IMR-90 (cell line): ENCODE measurements at regions not wholly inside any gene's neighbourhood (a gene's known extent, or its start where the extent isn't known, plus 50 kb on each side); places are given as distances from the start of the nearest gene placed in this dataset.

Experiments used
- CTCF ChIP-seq: conservative IDR thresholded peaks from 2 replicates; pipeline ENCODE4 v1.5.1; 2012; ENCODE audit warnings: mild to moderate bottlenecking, low read depth, low read length, improper control_type of control experiment
- ELK1 ChIP-seq: fragments of 150-350 bp; IDR thresholded peaks from 2 replicates; pipeline ENCODE4 v1.6.1; 2016; ENCODE audit warnings: low read depth, mild to moderate bottlenecking, low read length, moderate library complexity, borderline replicate concordance
- MAFK ChIP-seq: IDR thresholded peaks from 2 replicates; pipeline ENCODE4 v1.6.1; 2012; ENCODE audit warnings: low read depth, low read length, improper control_type of control experiment
- POLR2A ChIP-seq: IDR thresholded peaks from 2 replicates; pipeline ENCODE4 v1.6.1; 2012; ENCODE audit warnings: mild to moderate bottlenecking, low read depth, low read length
- RAD21 ChIP-seq: IDR thresholded peaks from 2 replicates; pipeline ENCODE4 v1.6.1; 2012; ENCODE audit warnings: low read length, improper control_type of control experiment
- RCOR1 ChIP-seq: IDR thresholded peaks from 2 replicates; pipeline ENCODE4 v1.6.1; 2012; ENCODE audit warnings: mild to moderate bottlenecking, low read length, improper control_type of control experiment; ENCODE audit not compliant: insufficient replicate concordance
- RFX5 ChIP-seq: IDR thresholded peaks from 2 replicates; pipeline ENCODE4 v1.8.0; 2012; ENCODE audit warnings: low read depth, mild to moderate bottlenecking, low read length, moderate library complexity

GRCh38 chr11:69884286-69884685 lies 65.1 kb upstream of the FGF3 start:
- TF ChIP-seq RCOR1 (no peak), ELK1 (no peak), POLR2A (no peak), CTCF (no peak), RFX5 (no peak), RAD21 (no peak), MAFK (no peak)
